B cell (primary cell): ENCODE measurements at regions not wholly inside any gene's neighbourhood (a gene's known extent, or its start where the extent isn't known, plus 50 kb on each side); places are given as distances from the start of the nearest gene placed in this dataset.

ENCODE experiments used
- ATAC-seq: fragments of 200-7000 bp; cut with Tn5 transposase; one replicate; pipeline ENCODE4 v1.10.0; 2021; ENCODE audit warnings: low read depth, mild to moderate bottlenecking, moderate number of reproducible peaks, moderate library complexity
- CTCF ChIA-PET: fragments of 350-600 bp; sonication (Branson Sonifier 250); formaldehyde crosslinking; loops from one replicate; lab custom pipeline; 2021; ENCODE audit warnings: antibody characterized with exemption, inconsistent platforms; lab: Charles Lee
- POLR2A ChIA-PET: fragments of 350-600 bp; sonication (Branson Sonifier 250); formaldehyde crosslinking; loops from one replicate; lab custom pipeline; 2021; ENCODE audit warnings: antibody characterized with exemption; lab: Charles Lee
- DNase-seq: peaks from one replicate; pipeline ENCODE4 v3.0.0; 2013
- H2AFZ ChIP-seq: 2 replicates; pipeline ENCODE4 v1.6.1; 2012; ENCODE audit warnings: mild to moderate bottlenecking, low read depth, low read length; ENCODE audit not compliant: insufficient read depth, poor library complexity, severe bottlenecking
- H3K27ac ChIP-seq, 2 donors: 1 replicate in 1 of 2; 2 replicates in 1 of 2; pipeline ENCODE4 v1.5.1; 2012 to 2013; ENCODE audit warnings: low read length in 2 of 2, mild to moderate bottlenecking in 2 of 2, moderate library complexity in 1 of 2
- H3K27me3 ChIP-seq, 4 experiments: fragments of 200-600 bp in 1 of 4; sonication (generic) in 1 of 4; replicated peaks in 1 of 4; 1 replicate in 2 of 4; 2 replicates in 2 of 4; pipeline versions ENCODE4 v1.6.1 to v1.7.0; 2013 to 2016; ENCODE audit warnings: low read length in 3 of 4, mild to moderate bottlenecking in 2 of 4, mixed read lengths in 1 of 4, moderate library complexity in 1 of 4; ENCODE audit not compliant: insufficient read depth in 4 of 4, control insufficient read depth in 3 of 4; ENCODE audit errors: control extremely low read depth in 1 of 4
- H3K36me3 ChIP-seq, 2 experiments: replicated peaks in 1 of 2; 1 replicate in 1 of 2; 2 replicates in 1 of 2; pipeline versions ENCODE4 v1.6.1 to v1.7.1; 2013; ENCODE audit warnings: low read length in 1 of 2; ENCODE audit not compliant: insufficient read depth in 2 of 2, control insufficient read depth in 1 of 2; ENCODE audit errors: control extremely low read depth in 1 of 2, extremely low read depth in 1 of 2
- H3K4me1 ChIP-seq, 2 donors: fragments of 200-600 bp in 1 of 2; sonication (generic) in 1 of 2; 1 replicate in 1 of 2; 2 replicates in 1 of 2; pipeline versions ENCODE4 v1.5.1 to v1.6.1; 2013 to 2017; ENCODE audit warnings: low read length in 2 of 2; ENCODE audit not compliant: control insufficient read depth in 2 of 2, insufficient read depth in 2 of 2
- H3K4me2 ChIP-seq: replicated peaks from 2 replicates; pipeline ENCODE3; 2012; ENCODE audit warnings: mild to moderate bottlenecking, low read depth, low read length; ENCODE audit not compliant: poor library complexity, severe bottlenecking
- H3K4me3 ChIP-seq, 5 experiments: fragments of 200-600 bp in 1 of 5; sonication (generic) in 1 of 5; 1 replicate in 3 of 5; 2 replicates in 2 of 5; pipeline versions ENCODE4 v1.5.1 to v1.7.0; 2011 to 2016; ENCODE audit warnings: low read length in 4 of 5, mild to moderate bottlenecking in 4 of 5, low read depth in 2 of 5, control low read depth in 1 of 5, moderate library complexity in 1 of 5; ENCODE audit not compliant: insufficient read depth in 1 of 5; ENCODE audit errors: control extremely low read depth in 1 of 5, extremely low read depth in 1 of 5
- H3K79me2 ChIP-seq: fragments of 200-600 bp; sonication (generic); one replicate; pipeline ENCODE4 v1.6.0; 2016; ENCODE audit warnings: low read length; ENCODE audit not compliant: control insufficient read depth, insufficient read depth
- H3K9ac ChIP-seq: fragments of 200-600 bp; sonication (generic); 2 replicates; pipeline ENCODE4 v1.6.1; 2017; ENCODE audit warnings: mild to moderate bottlenecking, low read length, moderate library complexity
- H3K9me3 ChIP-seq, 3 donors: one replicate each; pipeline versions ENCODE4 v1.6.1 to v1.7.1; 2013; ENCODE audit warnings: low read length in 2 of 3; ENCODE audit not compliant: control insufficient read depth in 2 of 3, insufficient read depth in 1 of 3; ENCODE audit errors: control extremely low read depth in 1 of 3
- H4K20me1 ChIP-seq: 2 replicates; pipeline ENCODE4 v1.6.0; 2012; ENCODE audit warnings: mild to moderate bottlenecking, low read length; ENCODE audit not compliant: insufficient read depth, control insufficient read depth, poor library complexity, severe bottlenecking
- H3K27ac Mint-ChIP-seq: one replicate; pipeline ENCODE4 v1.8.0; 2021; ENCODE audit warnings: mixed read lengths
- H3K27me3 Mint-ChIP-seq: one replicate; pipeline ENCODE4 v1.8.0; 2021; ENCODE audit warnings: mixed read lengths
- H3K4me1 Mint-ChIP-seq: one replicate; pipeline ENCODE4 v1.8.0; 2021; ENCODE audit warnings: mixed read lengths
- H3K4me3 Mint-ChIP-seq: one replicate; pipeline ENCODE4 v1.8.0; 2021; ENCODE audit warnings: mixed read lengths
- H3K9me3 Mint-ChIP-seq: one replicate; pipeline ENCODE4 v1.8.0; 2022; ENCODE audit warnings: mixed read lengths; ENCODE audit not compliant: insufficient read depth
- EZH2 ChIP-seq: IDR thresholded peaks from 2 replicates; pipeline ENCODE4 v1.6.1; 2012; ENCODE audit warnings: borderline replicate concordance, low read depth, mild to moderate bottlenecking, moderate library complexity, low read length; ENCODE audit not compliant: insufficient read depth, poor library complexity, severe bottlenecking
- WGBS: methylation state at CpG from one replicate; pipeline ENCODE4 v1.1.5; 2013; ENCODE audit warnings: missing lambda C conversion rate; ENCODE audit not compliant: insufficient coverage; 5-methylcytosine and 5-hydroxymethylcytosine counted together
- intact Hi-C: fragments of 100-400 bp; cut with micrococcal nuclease; formaldehyde crosslinking; loops from one replicate; pipeline ENCODE4 v1.10.0; 2022
- TF ChIP-seq, protein P1 (sequence below): fragments of 200-600 bp; IDR thresholded peaks from one replicate; pipeline ENCODE4 v1.8.0; 2022; ENCODE audit warnings: antibody characterized with exemption, mild to moderate bottlenecking

DNA sequence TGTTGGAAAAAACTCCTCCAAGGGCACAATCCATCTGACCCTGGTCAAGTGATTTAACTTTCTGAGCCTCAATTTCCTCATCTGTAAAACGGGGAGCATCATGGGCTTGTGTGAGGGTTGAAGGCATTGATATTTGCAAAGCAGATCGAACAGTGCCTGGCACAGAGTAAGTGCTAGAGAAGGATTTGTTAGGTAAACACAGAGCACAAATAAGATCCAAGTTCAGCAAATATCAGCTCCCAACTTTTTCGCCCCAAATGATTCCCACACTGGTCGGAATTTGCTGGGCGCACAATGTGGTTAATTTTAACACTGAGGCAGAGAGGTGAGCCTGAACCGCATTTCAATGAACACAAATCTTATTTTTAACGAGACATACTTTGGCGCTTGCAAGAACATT is 76.3 kb upstream of the ATP2B2 start:
- Histone ChIP-seq H3K27ac (no peak overlapping the region), H2AFZ (no peak overlapping the region), H3K9ac (no peak overlapping the region), H3K4me2 (no peak overlapping the region), H3K79me2 (no peaks in the 10 kb centered on the region), H3K9me3 (no peaks in the 10 kb centered on the region), H3K36me3 (no peaks in the 10 kb centered on the region), H3K27me3 (peaks cover 0 to 12% (median 0%) of the 10 kb centered on the region in 4 experiments), H3K4me1 (no peaks in the 10 kb centered on the region), H4K20me1 (no peaks in the 10 kb centered on the region), H3K4me3 (no peak overlapping the region)
- Mint-ChIP-seq H3K27ac (no peak overlapping the region), H3K4me1 (no peaks in the 10 kb centered on the region), H3K27me3 (peaks cover 29% of the 10 kb centered on the region), H3K9me3 (no peaks in the 10 kb centered on the region), H3K4me3 (no peak overlapping the region)
- 100% methylated on average over 2 of the region's 8 CpGs for WGBS
- intact Hi-C loops, result no loop called here
- DNase-seq, result no peak
- TF ChIP-seq, protein P1, sequence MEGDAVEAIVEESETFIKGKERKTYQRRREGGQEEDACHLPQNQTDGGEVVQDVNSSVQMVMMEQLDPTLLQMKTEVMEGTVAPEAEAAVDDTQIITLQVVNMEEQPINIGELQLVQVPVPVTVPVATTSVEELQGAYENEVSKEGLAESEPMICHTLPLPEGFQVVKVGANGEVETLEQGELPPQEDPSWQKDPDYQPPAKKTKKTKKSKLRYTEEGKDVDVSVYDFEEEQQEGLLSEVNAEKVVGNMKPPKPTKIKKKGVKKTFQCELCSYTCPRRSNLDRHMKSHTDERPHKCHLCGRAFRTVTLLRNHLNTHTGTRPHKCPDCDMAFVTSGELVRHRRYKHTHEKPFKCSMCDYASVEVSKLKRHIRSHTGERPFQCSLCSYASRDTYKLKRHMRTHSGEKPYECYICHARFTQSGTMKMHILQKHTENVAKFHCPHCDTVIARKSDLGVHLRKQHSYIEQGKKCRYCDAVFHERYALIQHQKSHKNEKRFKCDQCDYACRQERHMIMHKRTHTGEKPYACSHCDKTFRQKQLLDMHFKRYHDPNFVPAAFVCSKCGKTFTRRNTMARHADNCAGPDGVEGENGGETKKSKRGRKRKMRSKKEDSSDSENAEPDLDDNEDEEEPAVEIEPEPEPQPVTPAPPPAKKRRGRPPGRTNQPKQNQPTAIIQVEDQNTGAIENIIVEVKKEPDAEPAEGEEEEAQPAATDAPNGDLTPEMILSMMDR, result no peak
- TF ChIP-seq EZH2, result no peak
- ATAC-seq, result no peak
- ChIA-PET CTCF (no interaction called here), POLR2A (no interaction called here)

DNA sequence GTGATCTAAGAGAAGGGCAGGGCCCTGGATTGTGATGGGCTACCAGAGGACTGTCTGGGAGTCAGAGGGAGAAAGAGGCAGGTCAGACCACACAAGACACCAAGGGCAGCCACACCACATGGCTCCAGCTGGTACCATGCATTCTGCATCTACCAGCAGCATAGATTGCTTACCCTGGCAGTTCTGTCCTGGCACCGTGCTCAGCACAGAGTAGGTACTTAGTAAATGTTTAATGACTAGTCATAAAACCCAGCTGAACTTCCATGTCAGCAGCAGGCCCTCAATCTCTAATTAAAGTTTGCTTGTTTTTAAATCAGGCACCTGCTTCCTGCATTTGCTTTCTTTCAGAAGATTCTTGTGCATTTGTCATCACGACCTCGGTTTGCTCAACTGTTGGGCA is 77.3 kb upstream of the ATP2B2 start:
- intact Hi-C loops, result no loop called here
- H3K27me3 Mint-ChIP-seq, result peaks cover 31% of the 10 kb centered on the region
- H3K27me3 ChIP-seq, result peaks cover 0 to 12% (median 0%) of the 10 kb centered on the region in 4 experiments
- WGBS, result 91% methylated on average over 2 of the region's 3 CpGs
- DNase-seq (no peak), ATAC-seq (no peak)
- no peaks in the 10 kb centered on the region for H3K4me1 ChIP-seq
- no peak overlapping the region for H3K4me3 Mint-ChIP-seq
- no peaks in the 10 kb centered on the region for H3K36me3 ChIP-seq
- no peak overlapping the region for H2AFZ ChIP-seq
- no peaks in the 10 kb centered on the region for H3K79me2 ChIP-seq
- TF ChIP-seq, protein P1, result no peak
- no peak for TF ChIP-seq EZH2
- H3K27ac ChIP-seq, result no peak overlapping the region
- H3K27ac Mint-ChIP-seq, result no peak overlapping the region
- CTCF ChIA-PET, result no interaction called here
- H3K4me3 ChIP-seq, result no peak overlapping the region
- no peak overlapping the region for H3K9ac ChIP-seq
- POLR2A ChIA-PET, result no interaction called here
- H4K20me1 ChIP-seq, result no peaks in the 10 kb centered on the region
- no peak overlapping the region for H3K4me2 ChIP-seq
- H3K4me1 Mint-ChIP-seq, result no peaks in the 10 kb centered on the region
- H3K9me3 Mint-ChIP-seq, result no peaks in the 10 kb centered on the region
- H3K9me3 ChIP-seq, result no peaks in the 10 kb centered on the region
